Suprapubic skin (tissue), 4 donors: ENCODE measurements at regions not wholly inside any gene's neighbourhood (a gene's known extent, or its start where the extent isn't known, plus 50 kb on each side); places are given as distances from the start of the nearest gene placed in this dataset.

Source experiments
- CTCF ChIP-seq, 2 donors: fragments of 200-600 bp in 1 of 2; fragments of 450-650 bp in 1 of 2; sonication (generic) in 1 of 2; IDR thresholded peaks; one replicate each; pipeline ENCODE4 v1.5.1; 2016 to 2019; ENCODE audit warnings: antibody characterized with exemption in 2 of 2, mild to moderate bottlenecking in 1 of 2, moderate library complexity in 1 of 2
- POLR2A ChIP-seq, 2 donors: fragments of 450-650 bp; IDR thresholded peaks; one replicate each; pipeline ENCODE4 v1.6.1; 2017; ENCODE audit warnings: antibody characterized with exemption in 2 of 2, mild to moderate bottlenecking in 2 of 2, moderate library complexity in 2 of 2
- POLR2AphosphoS5 ChIP-seq, 3 donors: sonication (generic); formaldehyde crosslinking; IDR thresholded peaks; one replicate each; pipeline ENCODE4 v1.6.1; 2017; ENCODE audit warnings: antibody characterized with exemption in 3 of 3

- TF ChIP-seq CTCF (IDR thresholded peaks at IDR 0.05) = no peak
- TF ChIP-seq POLR2AphosphoS5 (IDR thresholded peaks at IDR 0.05) = no peak
- TF ChIP-seq POLR2A (IDR thresholded peaks at IDR 0.05) = no peak
These were observed 1704.5 kb upstream of the RAG2 start for GRCh38 chr11:38302564-38302963.
